Activated CD8-positive, alpha-beta T cell treated with anti-CD3 and anti-CD28 coated beads for 36 hours (primary cell): ENCODE measurements at regions not wholly inside any gene's neighbourhood (a gene's known extent, or its start where the extent isn't known, plus 50 kb on each side); places are given as distances from the start of the nearest gene placed in this dataset.

Source experiments
- ATAC-seq: fragments of 200-7000 bp; cut with Tn5 transposase; one replicate; pipeline ENCODE4 v1.10.0; 2021; ENCODE audit warnings: mild to moderate bottlenecking, moderate library complexity
- CTCF ChIA-PET: fragments of 350-600 bp; sonication (Branson Sonifier 250); formaldehyde crosslinking; loops from one replicate; lab custom pipeline; 2021; ENCODE audit warnings: antibody characterized with exemption; lab: Charles Lee
- POLR2A ChIA-PET: fragments of 350-600 bp; sonication (Branson Sonifier 250); formaldehyde crosslinking; loops from one replicate; lab custom pipeline; 2021; ENCODE audit warnings: antibody characterized with exemption; lab: Charles Lee
- DNase-seq: peaks from one replicate; pipeline ENCODE4 v3.0.0-alpha.2; 2020
- H3K27ac Mint-ChIP-seq: one replicate; pipeline ENCODE4 v1.8.0; 2021; ENCODE audit warnings: mild to moderate bottlenecking, mixed read lengths
- H3K27me3 Mint-ChIP-seq: one replicate; pipeline ENCODE4 v1.8.0; 2021; ENCODE audit warnings: mixed read lengths
- H3K36me3 Mint-ChIP-seq: one replicate; pipeline ENCODE4 v1.8.0; 2021; ENCODE audit warnings: low read depth, mixed read lengths
- H3K4me1 Mint-ChIP-seq: one replicate; pipeline ENCODE4 v1.8.0; 2021; ENCODE audit warnings: low read depth, mixed read lengths
- H3K4me3 Mint-ChIP-seq: one replicate; pipeline ENCODE4 v1.8.0; 2021; ENCODE audit warnings: mild to moderate bottlenecking, moderate library complexity, mixed read lengths
- H3K9me3 Mint-ChIP-seq: one replicate; pipeline ENCODE4 v1.8.0; 2021; ENCODE audit warnings: mixed read lengths
- intact Hi-C: fragments of 100-400 bp; cut with micrococcal nuclease; formaldehyde crosslinking; loops from one replicate; pipeline ENCODE4 v1.10.0; 2022
- TF ChIP-seq, protein P1 (sequence below): fragments of 200-600 bp; IDR thresholded peaks from one replicate; pipeline ENCODE4 v1.8.0; 2022; ENCODE audit warnings: antibody characterized with exemption, mild to moderate bottlenecking

DNA sequence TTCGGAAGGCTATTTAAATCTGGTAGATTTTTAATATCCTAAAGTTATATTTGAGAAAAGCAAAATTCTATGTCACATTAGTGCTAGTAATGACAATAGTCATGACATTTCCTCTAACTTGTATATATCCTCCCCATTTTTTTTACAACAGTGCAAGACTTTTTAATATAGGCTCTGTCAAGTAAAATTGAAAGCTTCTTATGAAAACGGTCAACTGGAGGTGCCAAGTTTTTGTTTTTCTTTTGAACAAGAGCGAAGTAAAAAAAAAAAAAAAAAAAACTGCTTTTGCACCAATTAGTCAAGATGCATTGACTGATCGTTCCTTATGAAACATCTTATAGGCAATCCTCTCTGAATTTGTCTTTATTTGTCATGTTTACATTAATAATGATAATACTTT is 389.3 kb downstream of the STK39 start:
- H3K27me3 Mint-ChIP-seq: peaks cover 10% of the 10 kb centered on the region
- H3K27ac Mint-ChIP-seq: no peak overlapping the region
- TF ChIP-seq, protein P1, sequence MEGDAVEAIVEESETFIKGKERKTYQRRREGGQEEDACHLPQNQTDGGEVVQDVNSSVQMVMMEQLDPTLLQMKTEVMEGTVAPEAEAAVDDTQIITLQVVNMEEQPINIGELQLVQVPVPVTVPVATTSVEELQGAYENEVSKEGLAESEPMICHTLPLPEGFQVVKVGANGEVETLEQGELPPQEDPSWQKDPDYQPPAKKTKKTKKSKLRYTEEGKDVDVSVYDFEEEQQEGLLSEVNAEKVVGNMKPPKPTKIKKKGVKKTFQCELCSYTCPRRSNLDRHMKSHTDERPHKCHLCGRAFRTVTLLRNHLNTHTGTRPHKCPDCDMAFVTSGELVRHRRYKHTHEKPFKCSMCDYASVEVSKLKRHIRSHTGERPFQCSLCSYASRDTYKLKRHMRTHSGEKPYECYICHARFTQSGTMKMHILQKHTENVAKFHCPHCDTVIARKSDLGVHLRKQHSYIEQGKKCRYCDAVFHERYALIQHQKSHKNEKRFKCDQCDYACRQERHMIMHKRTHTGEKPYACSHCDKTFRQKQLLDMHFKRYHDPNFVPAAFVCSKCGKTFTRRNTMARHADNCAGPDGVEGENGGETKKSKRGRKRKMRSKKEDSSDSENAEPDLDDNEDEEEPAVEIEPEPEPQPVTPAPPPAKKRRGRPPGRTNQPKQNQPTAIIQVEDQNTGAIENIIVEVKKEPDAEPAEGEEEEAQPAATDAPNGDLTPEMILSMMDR: no peak
- intact Hi-C loops: no loop called here
- no peak for ATAC-seq
- no peak overlapping the region for H3K4me3 Mint-ChIP-seq
- H3K4me1 Mint-ChIP-seq: peaks cover 3% of the 10 kb centered on the region
- H3K36me3 Mint-ChIP-seq: no peaks in the 10 kb centered on the region
- no peak for DNase-seq
- ChIA-PET CTCF (no interaction called here), POLR2A (no interaction called here)
- no peaks in the 10 kb centered on the region for H3K9me3 Mint-ChIP-seq

DNA sequence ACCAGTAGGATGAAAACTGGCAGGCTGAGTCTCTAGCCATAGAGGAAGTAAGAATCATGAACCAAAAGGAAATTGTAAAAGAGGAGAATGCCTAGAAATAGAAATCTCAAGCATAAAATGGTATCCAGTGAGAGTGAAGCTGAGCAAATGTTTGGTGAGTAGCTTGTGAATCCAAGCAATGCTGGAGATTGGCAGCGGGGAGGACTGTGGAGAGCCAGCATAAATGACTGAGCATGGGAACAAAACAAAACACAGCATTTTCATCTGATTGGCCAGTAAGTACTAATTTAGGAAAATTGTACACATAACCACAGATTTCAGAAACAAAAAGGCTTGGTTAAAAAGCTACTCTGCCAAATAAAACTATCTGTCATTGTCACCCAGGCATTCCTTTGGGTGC is 390.0 kb downstream of the STK39 start:
- Mint-ChIP-seq H3K36me3 (no peaks in the 10 kb centered on the region), H3K4me3 (no peak overlapping the region), H3K4me1 (no peaks in the 10 kb centered on the region), H3K9me3 (no peaks in the 10 kb centered on the region), H3K27ac (no peak overlapping the region), H3K27me3 (peaks cover 10% of the 10 kb centered on the region)
- intact Hi-C loops: no loop called here
- ATAC-seq (no peak), DNase-seq (no peak)
- TF ChIP-seq, protein P1: no peak
- POLR2A ChIA-PET: no interaction called here
- CTCF ChIA-PET: interaction anchor here (0.8 kb wide), 1 partner anchor 35 kb away, joined by 3 read pairs; no protein-coding TSS in a partner anchor

DNA sequence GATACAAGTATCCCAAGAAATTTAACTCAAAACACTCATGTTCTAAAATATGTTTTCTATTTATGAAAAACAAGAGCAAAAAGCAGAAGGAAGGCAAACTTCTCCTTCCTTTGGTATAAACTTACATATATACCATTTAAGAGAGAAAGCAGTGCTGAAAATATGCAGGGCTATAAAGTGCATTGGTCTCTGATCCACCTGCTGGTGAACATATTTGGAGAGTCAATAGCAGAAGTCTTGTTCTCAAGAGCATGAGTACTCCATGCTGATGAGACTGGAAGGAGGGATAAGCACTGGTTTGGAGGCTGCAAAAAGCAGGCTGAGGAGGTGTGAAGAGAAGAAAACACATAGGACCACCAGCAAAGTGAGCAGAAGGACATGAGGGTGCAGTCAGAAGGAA is 391.2 kb downstream of the STK39 start:
- ChIA-PET POLR2A (no interaction called here), CTCF (no interaction called here)
- no peaks in the 10 kb centered on the region for H3K4me1 Mint-ChIP-seq
- intact Hi-C loops: no loop called here
- no peaks in the 10 kb centered on the region for H3K9me3 Mint-ChIP-seq
- peaks cover 10% of the 10 kb centered on the region for H3K27me3 Mint-ChIP-seq
- TF ChIP-seq, protein P1: no peak
- H3K36me3 Mint-ChIP-seq: no peaks in the 10 kb centered on the region
- DNase-seq: no peak
- H3K4me3 Mint-ChIP-seq: no peak overlapping the region
- no peak overlapping the region for H3K27ac Mint-ChIP-seq
- no peak for ATAC-seq

DNA sequence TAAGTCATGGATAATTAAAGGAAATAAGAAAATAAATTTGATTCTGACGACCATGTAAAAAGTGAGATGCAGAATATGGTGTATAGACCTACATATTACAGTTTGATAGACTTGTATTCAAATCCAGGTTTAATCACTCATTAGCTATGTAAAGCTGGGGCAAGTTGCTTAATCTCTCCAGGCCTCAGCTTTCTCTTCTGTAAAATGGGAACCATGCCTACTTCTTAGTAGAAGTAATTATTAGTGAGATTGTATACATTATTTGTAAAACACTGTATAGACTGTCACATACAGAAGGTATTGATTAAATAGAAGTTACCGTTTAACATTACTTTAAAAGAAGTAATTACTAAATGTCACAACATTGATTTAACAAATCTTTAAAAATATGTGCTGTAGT is 392.2 kb downstream of the STK39 start:
- Mint-ChIP-seq H3K9me3 (no peaks in the 10 kb centered on the region), H3K4me3 (no peak overlapping the region), H3K36me3 (no peaks in the 10 kb centered on the region), H3K4me1 (no peaks in the 10 kb centered on the region), H3K27me3 (peaks cover 9% of the 10 kb centered on the region), H3K27ac (no peak overlapping the region)
- ATAC-seq: no peak
- POLR2A ChIA-PET: no interaction called here
- DNase-seq: no peak
- CTCF ChIA-PET: no interaction called here
- intact Hi-C loops: no loop called here
- TF ChIP-seq, protein P1: no peak

DNA sequence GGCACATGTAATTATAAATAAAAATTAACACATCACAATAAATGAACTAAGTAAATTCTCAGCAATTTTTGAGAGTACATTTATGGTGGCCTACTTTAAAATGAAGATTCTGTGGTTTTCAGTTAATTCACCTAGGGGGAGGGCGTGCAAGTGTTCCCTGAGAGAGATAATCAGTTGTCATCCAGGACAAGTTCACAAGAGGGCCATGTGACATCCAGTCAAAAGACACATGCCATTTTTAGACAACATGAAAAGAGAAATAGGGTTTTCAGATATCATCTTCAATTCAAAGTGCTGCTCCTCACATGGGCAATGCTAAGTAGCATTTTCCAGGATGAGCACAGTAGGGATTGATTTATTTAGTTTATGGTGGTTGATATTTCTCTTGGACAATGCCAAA is 393.7 kb downstream of the STK39 start:
- H3K27me3 Mint-ChIP-seq: peaks cover 13% of the 10 kb centered on the region
- H3K9me3 Mint-ChIP-seq: no peaks in the 10 kb centered on the region
- no peaks in the 10 kb centered on the region for H3K4me1 Mint-ChIP-seq
- ChIA-PET CTCF (no interaction called here), POLR2A (no interaction called here)
- intact Hi-C loops: no loop called here
- TF ChIP-seq, protein P1: no peak
- ATAC-seq (no peak), DNase-seq (no peak)
- no peak overlapping the region for H3K4me3 Mint-ChIP-seq
- H3K36me3 Mint-ChIP-seq: no peaks in the 10 kb centered on the region
- H3K27ac Mint-ChIP-seq: no peak overlapping the region
